CD4-positive, alpha-beta T cell treated with Interleukin-4 for 4 hours (primary cell): ENCODE measurements at regions not wholly inside any gene's neighbourhood (a gene's known extent, or its start where the extent isn't known, plus 50 kb on each side); places are given as distances from the start of the nearest gene placed in this dataset.
A peak's percentile ranks its signal among the peaks of the same experiment; 100 is the strongest.
"Not testable (repeated sequence)": the region's sequence is repeated elsewhere in the genome, so short reads cannot be mapped to it uniquely, and the experiment has no call there.

Experiments
- DNase-seq: peaks from one replicate; pipeline ENCODE4 v3.0.0-alpha.2; 2020

- not testable (repeated sequence) for DNase-seq
Observed at GRCh38 chr7:32816409-32816948, 75.1 kb downstream of the KBTBD2 start.

GRCh38 chr7:32814779-32815178, 76.8 kb downstream of the KBTBD2 start:
- DNase-seq: not testable (repeated sequence)

GRCh38 chr7:32809871-32810270, 81.7 kb downstream of the KBTBD2 start:
- no peak for DNase-seq

GRCh38 chr7:32809347-32809746, 82.2 kb downstream of the KBTBD2 start:
- DNase-seq: no peak

- no peak for DNase-seq
Observed at GRCh38 chr7:32803406-32804141, 88.0 kb downstream of the KBTBD2 start.

- DNase-seq: no peak
Observed at GRCh38 chr7:32802305-32802910, 89.2 kb downstream of the KBTBD2 start.

GRCh38 chr7:32793053-32793452, 98.5 kb downstream of the KBTBD2 start:
- not testable (repeated sequence) for DNase-seq

GRCh38 chr7:32790766-32791430, 100.7 kb downstream of the KBTBD2 start:
- DNase-seq: not testable (repeated sequence)

- DNase-seq: not testable (repeated sequence)
Observed at GRCh38 chr7:32789266-32789665, 102.3 kb downstream of the KBTBD2 start.

- not testable (repeated sequence) for DNase-seq
Observed at GRCh38 chr7:32788174-32788573, 103.4 kb downstream of the KBTBD2 start.

GRCh38 chr7:32785365-32785944, 106.1 kb downstream of the KBTBD2 start:
- DNase-seq: not testable (repeated sequence)

GRCh38 chr7:32779895-32780294, 111.7 kb downstream of the KBTBD2 start:
- not testable (repeated sequence) for DNase-seq

- DNase-seq: no peak
Observed at GRCh38 chr7:32779167-32779566, 112.4 kb downstream of the KBTBD2 start.

- DNase-seq: not testable (repeated sequence)
Observed at GRCh38 chr7:32777041-32777666, 114.4 kb downstream of the KBTBD2 start.

- DNase-seq: not testable (repeated sequence)
Observed at GRCh38 chr7:32776318-32776717, 115.2 kb downstream of the KBTBD2 start.

- DNase-seq: not testable (repeated sequence)
Observed at GRCh38 chr7:32775809-32776208, 115.8 kb downstream of the KBTBD2 start.

GRCh38 chr7:32774541-32774951, 117.0 kb downstream of the KBTBD2 start:
- no peak for DNase-seq

- not testable (repeated sequence) for DNase-seq
Observed at GRCh38 chr7:32768866-32769510, 122.6 kb downstream of the KBTBD2 start.

GRCh38 chr7:32768338-32768737, 123.2 kb downstream of the KBTBD2 start:
- DNase-seq: not testable (repeated sequence)

- peak; percentile 6 for DNase-seq
Observed at GRCh38 chr7:32765649-32766251, 125.8 kb downstream of the KBTBD2 start.

GRCh38 chr7:32765185-32765584, 126.4 kb downstream of the KBTBD2 start:
- no peak for DNase-seq

- no peak for DNase-seq
Observed at GRCh38 chr7:32762925-32763293, 128.7 kb downstream of the KBTBD2 start.
